Activated CD4-positive, CD25-positive, alpha-beta regulatory T cell treated with anti-CD3 and anti-CD28 coated beads, Interleukin-2, amount 50 U/mL, for 16 hours (primary cell): ENCODE measurements at regions not wholly inside any gene's neighbourhood (a gene's known extent, or its start where the extent isn't known, plus 50 kb on each side); places are given as distances from the start of the nearest gene placed in this dataset.
"Not testable (repeated sequence)": the region's sequence is repeated elsewhere in the genome, so short reads cannot be mapped to it uniquely, and the experiment has no call there.

Experiments used
- DNase-seq: peaks from one replicate; pipeline ENCODE4 v3.0.0-alpha.2; 2020; ENCODE audit warnings: low read depth, low spot score

- not testable (repeated sequence) for DNase-seq
Measured at GRCh38 chr2:111529022-111529421, 355.0 kb downstream of the ANAPC1 start.

GRCh38 chr2:111530239-111530965 lies 353.6 kb downstream of the ANAPC1 start:
- not testable (repeated sequence) for DNase-seq

- not testable (repeated sequence) for DNase-seq
Measured at GRCh38 chr2:111532682-111533556, 351.1 kb downstream of the ANAPC1 start.

- not testable (repeated sequence) for DNase-seq
Measured at GRCh38 chr2:111533557-111534247, 350.3 kb downstream of the ANAPC1 start.

- DNase-seq: no peak
Measured at GRCh38 chr2:111534910-111535352, 349.1 kb downstream of the ANAPC1 start.

- no peak for DNase-seq
Measured at GRCh38 chr2:111535404-111535803, 348.6 kb downstream of the ANAPC1 start.

GRCh38 chr2:111537078-111537655 lies 346.8 kb downstream of the ANAPC1 start:
- no peak for DNase-seq

- not testable (repeated sequence) for DNase-seq
Measured at GRCh38 chr2:111539991-111540390, 344.0 kb downstream of the ANAPC1 start.

- not testable (repeated sequence) for DNase-seq
Measured at GRCh38 chr2:111542120-111542774, 341.7 kb downstream of the ANAPC1 start.

GRCh38 chr2:111544006-111544405 lies 340.0 kb downstream of the ANAPC1 start:
- not testable (repeated sequence) for DNase-seq

- DNase-seq: not testable (repeated sequence)
Measured at GRCh38 chr2:111545723-111546431, 338.1 kb downstream of the ANAPC1 start.

- not testable (repeated sequence) for DNase-seq
Measured at GRCh38 chr2:111546578-111546977, 337.4 kb downstream of the ANAPC1 start.

- DNase-seq: not testable (repeated sequence)
Measured at GRCh38 chr2:111549174-111549573, 334.8 kb downstream of the ANAPC1 start.

- not testable (repeated sequence) for DNase-seq
Measured at GRCh38 chr2:111551428-111551827, 332.6 kb downstream of the ANAPC1 start.

- not testable (repeated sequence) for DNase-seq
Measured at GRCh38 chr2:111552625-111553024, 331.4 kb downstream of the ANAPC1 start.

GRCh38 chr2:111559301-111559700 lies 324.7 kb downstream of the ANAPC1 start:
- DNase-seq: not testable (repeated sequence)

GRCh38 chr2:111559814-111560213 lies 324.2 kb downstream of the ANAPC1 start:
- DNase-seq: not testable (repeated sequence)

GRCh38 chr2:111566068-111566467 lies 317.9 kb downstream of the ANAPC1 start:
- DNase-seq: not testable (repeated sequence)

GRCh38 chr2:111567233-111567632 lies 316.8 kb downstream of the ANAPC1 start:
- not testable (repeated sequence) for DNase-seq
